PC-9 (cell line): ENCODE measurements at regions not wholly inside any gene's neighbourhood (a gene's known extent, or its start where the extent isn't known, plus 50 kb on each side); places are given as distances from the start of the nearest gene placed in this dataset.

ENCODE experiments used
- BruUV-seq: library from RNA; stranded (reverse); fragments of 400-500 nt; replicated peaks from 2 replicates; lab custom pipeline; 2021; lab: Mats Ljungman, UMichigan
- CTCF ChIA-PET: fragments of 300-600 bp; sonication (Branson Sonifier 250); formaldehyde crosslinking; loops from one replicate; lab custom pipeline; 2022; ENCODE audit warnings: antibody characterized with exemption; lab: Charles Lee
- POLR2A ChIA-PET: fragments of 300-600 bp; sonication (Branson Sonifier 250); formaldehyde crosslinking; loops from one replicate; lab custom pipeline; 2022; ENCODE audit warnings: antibody characterized with exemption; ENCODE audit not compliant: unreplicated experiment; lab: Charles Lee
- DNase-seq, 2 experiments: peaks; one replicate each; pipeline versions ENCODE4 v3.0.0 to v3.0.0-alpha.2; 2015 to 2022; ENCODE audit warnings: mixed read lengths in 1 of 2
- H2AFZ ChIP-seq: fragments of 200-600 bp; sonication (generic); 2 replicates; pipeline ENCODE4 v1.8.1; 2017; ENCODE audit warnings: antibody characterized with exemption
- H3F3A ChIP-seq: fragments of 200-600 bp; sonication (generic); 2 replicates; pipeline ENCODE4 v1.8.1; 2017; ENCODE audit warnings: antibody characterized with exemption, mild to moderate bottlenecking, low read depth; ENCODE audit not compliant: insufficient read depth
- H3K27ac ChIP-seq: fragments of 200-600 bp; sonication (generic); 2 replicates; pipeline ENCODE4 v1.6.1; 2016; ENCODE audit warnings: mixed run types
- H3K27me3 ChIP-seq: fragments of 200-600 bp; sonication (generic); 2 replicates; pipeline ENCODE4 v1.6.1; 2016; ENCODE audit warnings: low read depth, mixed run types; ENCODE audit not compliant: insufficient read depth
- H3K36me3 ChIP-seq: fragments of 200-600 bp; sonication (generic); 2 replicates; pipeline ENCODE4 v1.6.1; 2016; ENCODE audit warnings: low read depth, mixed run types
- H3K4me1 ChIP-seq: fragments of 200-600 bp; sonication (generic); replicated peaks from 2 replicates; pipeline ENCODE4 v1.6.1; 2016; ENCODE audit warnings: mixed run types; ENCODE audit not compliant: insufficient read depth
- H3K4me2 ChIP-seq: fragments of 200-600 bp; sonication (generic); 2 replicates; pipeline ENCODE4 v1.6.1; 2017; ENCODE audit warnings: mixed run types
- H3K4me3 ChIP-seq: fragments of 200-600 bp; sonication (generic); 2 replicates; pipeline ENCODE4 v1.6.1; 2016; ENCODE audit warnings: mixed run types
- H3K79me2 ChIP-seq: fragments of 200-600 bp; sonication (generic); 2 replicates; pipeline ENCODE4 v1.6.1; 2017; ENCODE audit warnings: low read depth, mixed run types
- H3K9me2 ChIP-seq: fragments of 200-600 bp; sonication (generic); 2 replicates; pipeline ENCODE4 v1.8.1; 2017; ENCODE audit warnings: mild to moderate bottlenecking; ENCODE audit not compliant: insufficient read depth
- H3K9me3 ChIP-seq: fragments of 200-600 bp; sonication (generic); 2 replicates; pipeline ENCODE4 v1.8.1; 2016; ENCODE audit warnings: low read depth; ENCODE audit not compliant: insufficient read depth
- H4K20me1 ChIP-seq: fragments of 200-600 bp; sonication (generic); 2 replicates; pipeline ENCODE4 v1.8.1; 2017; ENCODE audit not compliant: insufficient read depth
- EZH2 ChIP-seq: fragments of 200-600 bp; sonication (generic); IDR thresholded peaks from 2 replicates; pipeline ENCODE4 v1.8.0; 2017; ENCODE audit warnings: antibody characterized with exemption, low read depth
- intact Hi-C: fragments of 100-400 bp; cut with micrococcal nuclease; formaldehyde crosslinking; loops from one replicate; pipeline ENCODE4 v1.10.0; 2022; ENCODE audit not compliant: unreplicated experiment
- TF ChIP-seq, protein P1 (sequence below): fragments of 200-600 bp; sonication (generic); conservative IDR thresholded peaks from 2 replicates; pipeline ENCODE4 v1.6.1; 2017; ENCODE audit warnings: mixed run types, antibody characterized with exemption, mild to moderate bottlenecking, moderate library complexity

DNA sequence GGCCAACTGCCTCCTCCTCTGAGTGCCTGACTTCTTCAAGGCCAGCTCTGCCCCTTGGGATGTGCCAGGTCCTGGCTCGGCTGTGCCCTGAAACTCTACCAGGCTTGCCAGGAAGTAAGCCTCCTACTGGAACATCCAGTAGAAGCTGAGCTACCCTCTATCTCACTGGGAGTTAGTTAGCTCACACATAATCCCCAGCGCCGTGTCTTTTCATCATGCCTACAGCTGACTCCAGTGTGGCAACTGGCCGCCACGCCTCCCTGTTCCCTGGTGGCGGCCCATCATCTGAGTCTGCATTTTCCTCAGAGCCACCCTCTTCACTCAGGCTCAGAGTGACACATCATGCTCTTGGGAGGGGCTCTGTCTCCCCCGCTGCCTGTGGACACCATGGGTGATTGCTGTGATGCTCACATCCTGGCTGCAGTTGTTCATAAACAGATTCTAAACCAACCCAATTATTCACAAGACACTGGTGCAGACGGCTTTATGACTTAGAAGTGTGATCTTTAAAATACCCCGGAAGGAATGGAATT lies 131.9 kb upstream of the IRS2 start:
- Histone ChIP-seq H3K4me1 (peaks cover 16% of the 10 kb centered on the region), H3K27ac (no peak overlapping the region), H3K4me2 (no peak overlapping the region), H4K20me1 (no peaks in the 10 kb centered on the region), H3F3A (no peaks in the 10 kb centered on the region), H2AFZ (no peak overlapping the region), H3K9me3 (0 out of 2 replicates have a peak, but pooled peaks cover 3% of the 10 kb centered on the region), H3K27me3 (no peaks in the 10 kb centered on the region), H3K4me3 (no peak overlapping the region), H3K79me2 (no peaks in the 10 kb centered on the region), H3K36me3 (no peaks in the 10 kb centered on the region), H3K9me2 (no peaks in the 10 kb centered on the region)
- ChIA-PET POLR2A (no interaction called here), CTCF (no interaction called here)
- no peak for DNase-seq
- BruUV-seq: no TSS peak
- TF ChIP-seq EZH2: no peak
- TF ChIP-seq, protein P1, sequence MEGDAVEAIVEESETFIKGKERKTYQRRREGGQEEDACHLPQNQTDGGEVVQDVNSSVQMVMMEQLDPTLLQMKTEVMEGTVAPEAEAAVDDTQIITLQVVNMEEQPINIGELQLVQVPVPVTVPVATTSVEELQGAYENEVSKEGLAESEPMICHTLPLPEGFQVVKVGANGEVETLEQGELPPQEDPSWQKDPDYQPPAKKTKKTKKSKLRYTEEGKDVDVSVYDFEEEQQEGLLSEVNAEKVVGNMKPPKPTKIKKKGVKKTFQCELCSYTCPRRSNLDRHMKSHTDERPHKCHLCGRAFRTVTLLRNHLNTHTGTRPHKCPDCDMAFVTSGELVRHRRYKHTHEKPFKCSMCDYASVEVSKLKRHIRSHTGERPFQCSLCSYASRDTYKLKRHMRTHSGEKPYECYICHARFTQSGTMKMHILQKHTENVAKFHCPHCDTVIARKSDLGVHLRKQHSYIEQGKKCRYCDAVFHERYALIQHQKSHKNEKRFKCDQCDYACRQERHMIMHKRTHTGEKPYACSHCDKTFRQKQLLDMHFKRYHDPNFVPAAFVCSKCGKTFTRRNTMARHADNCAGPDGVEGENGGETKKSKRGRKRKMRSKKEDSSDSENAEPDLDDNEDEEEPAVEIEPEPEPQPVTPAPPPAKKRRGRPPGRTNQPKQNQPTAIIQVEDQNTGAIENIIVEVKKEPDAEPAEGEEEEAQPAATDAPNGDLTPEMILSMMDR: no peak
- intact Hi-C loops: no loop called here

DNA sequence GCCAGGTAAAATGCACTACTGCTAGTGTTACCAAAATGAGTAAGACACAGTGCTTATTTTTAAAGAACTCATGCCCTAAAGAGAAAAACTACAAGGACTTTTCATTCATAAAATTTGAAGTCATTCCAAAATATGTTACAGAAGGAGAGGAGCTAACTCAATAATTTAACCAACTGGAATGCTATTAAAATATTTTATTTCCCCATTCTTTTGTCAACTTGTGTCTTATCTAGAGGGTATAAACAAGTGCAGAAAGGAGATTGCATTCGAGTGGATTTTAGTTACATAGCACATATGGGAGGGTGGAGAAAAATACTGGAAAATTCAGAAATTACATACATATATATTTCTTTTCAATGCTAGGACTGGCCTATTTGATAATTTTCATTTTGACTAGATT lies 131.0 kb upstream of the IRS2 start:
- no peak for DNase-seq
- BruUV-seq: no TSS peak
- H3K36me3 ChIP-seq: no peaks in the 10 kb centered on the region
- intact Hi-C loops: no loop called here
- H3K27ac ChIP-seq: no peak overlapping the region
- H3K4me1 ChIP-seq: peaks cover 12% of the 10 kb centered on the region
- H3K79me2 ChIP-seq: no peaks in the 10 kb centered on the region
- no peak overlapping the region for H3K4me3 ChIP-seq
- 0 out of 2 replicates have a peak, but pooled peaks cover 3% of the 10 kb centered on the region for H3K9me3 ChIP-seq
- no peaks in the 10 kb centered on the region for H4K20me1 ChIP-seq
- no peak overlapping the region for H2AFZ ChIP-seq
- no peak for TF ChIP-seq EZH2
- TF ChIP-seq, protein P1: no peak
- POLR2A ChIA-PET: no interaction called here
- H3K27me3 ChIP-seq: no peaks in the 10 kb centered on the region
- no peak overlapping the region for H3K4me2 ChIP-seq
- CTCF ChIA-PET: no interaction called here
- no peaks in the 10 kb centered on the region for H3K9me2 ChIP-seq
- H3F3A ChIP-seq: no peaks in the 10 kb centered on the region

DNA sequence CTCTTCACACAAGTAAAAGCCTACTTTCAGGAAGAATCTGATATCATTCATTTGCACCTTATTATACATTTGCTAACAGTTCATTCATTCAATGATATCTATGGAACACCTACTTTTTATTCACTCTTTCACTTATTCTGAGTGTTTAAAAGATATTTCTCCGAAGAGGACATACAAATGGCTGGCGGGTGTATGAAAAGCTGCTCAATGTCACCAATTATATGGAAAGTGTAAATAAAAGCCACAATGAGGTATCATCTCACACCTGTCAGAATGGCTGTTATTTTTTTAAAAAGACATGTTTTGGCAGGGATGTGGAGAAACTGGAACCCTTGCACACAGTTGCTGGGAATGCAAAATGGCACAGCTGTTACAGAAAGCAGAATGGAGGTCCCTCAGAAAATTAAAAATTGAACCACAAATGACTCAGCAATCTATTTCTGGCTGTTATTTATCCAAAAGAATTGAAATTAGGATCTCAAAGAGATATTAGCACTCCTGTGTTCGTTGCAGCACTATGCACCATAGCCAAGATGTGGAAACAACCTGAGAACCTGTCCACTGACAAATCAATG lies 127.6 kb upstream of the IRS2 start:
- no peaks in the 10 kb centered on the region for H3K9me2 ChIP-seq
- H3F3A ChIP-seq: no peaks in the 10 kb centered on the region
- no peaks in the 10 kb centered on the region for H3K9me3 ChIP-seq
- no peaks in the 10 kb centered on the region for H3K79me2 ChIP-seq
- TF ChIP-seq, protein P1: no peak
- no peak for TF ChIP-seq EZH2
- BruUV-seq: no TSS peak
- H3K27me3 ChIP-seq: no peaks in the 10 kb centered on the region
- no peaks in the 10 kb centered on the region for H3K4me1 ChIP-seq
- POLR2A ChIA-PET: no interaction called here
- CTCF ChIA-PET: no interaction called here
- no peak overlapping the region for H3K27ac ChIP-seq
- intact Hi-C loops: no loop called here
- no peak overlapping the region for H2AFZ ChIP-seq
- no peaks in the 10 kb centered on the region for H4K20me1 ChIP-seq
- no peak overlapping the region for H3K4me3 ChIP-seq
- no peak for DNase-seq
- no peak overlapping the region for H3K4me2 ChIP-seq
- no peaks in the 10 kb centered on the region for H3K36me3 ChIP-seq
